Kidney (tissue), 13 donors: ENCODE measurements at regions not wholly inside any gene's neighbourhood (a gene's known extent, or its start where the extent isn't known, plus 50 kb on each side); places are given as distances from the start of the nearest gene placed in this dataset.

Experiments used
- DNase-seq, 5 donors: peaks; one replicate each; pipeline ENCODE4 v3.0.0-alpha.2; 2013 to 2020
- FAIRE-seq: peaks from 2 replicates; lab custom pipeline; 2012; peaks lifted over from hg19 to GRCh38; lab: Jason Lieb, UNC
- H3K27ac ChIP-seq, 2 donors: one replicate each; pipeline ENCODE4 v1.7.0; 2013; ENCODE audit warnings: low read depth in 2 of 2, low read length in 2 of 2, inconsistent platforms in 1 of 2
- H3K27me3 ChIP-seq: one replicate; pipeline ENCODE4 v1.7.1; 2013; ENCODE audit warnings: low read length, inconsistent platforms; ENCODE audit not compliant: control insufficient read depth, insufficient read depth
- H3K36me3 ChIP-seq, 3 donors: one replicate each; pipeline versions ENCODE4 v1.7.0 to v1.7.1; 2013; ENCODE audit warnings: low read length in 3 of 3, control low read depth in 1 of 3, inconsistent platforms in 1 of 3; ENCODE audit not compliant: insufficient read depth in 3 of 3, control insufficient read depth in 2 of 3
- H3K4me1 ChIP-seq, 3 donors: one replicate each; pipeline versions ENCODE4 v1.7.0 to v1.7.1; 2013; ENCODE audit warnings: low read length in 3 of 3, inconsistent platforms in 1 of 3, low read depth in 1 of 3; ENCODE audit not compliant: control insufficient read depth in 2 of 3, insufficient read depth in 2 of 3
- H3K4me3 ChIP-seq, 3 donors: one replicate each; pipeline versions ENCODE4 v1.7.0 to v1.8.1; 2013; ENCODE audit warnings: low read length in 3 of 3, control low read depth in 1 of 3, inconsistent platforms in 1 of 3
- H3K9ac ChIP-seq, 3 donors: one replicate each; pipeline versions ENCODE4 v1.7.0 to v1.7.1; 2013; ENCODE audit warnings: low read length in 3 of 3, control low read depth in 1 of 3, inconsistent platforms in 1 of 3
- H3K9me3 ChIP-seq, 3 donors: one replicate each; pipeline versions ENCODE4 v1.7.0 to v1.7.1; 2013; ENCODE audit warnings: low read length in 3 of 3, control low read depth in 1 of 3, inconsistent platforms in 1 of 3; ENCODE audit not compliant: control insufficient read depth in 2 of 3, insufficient read depth in 1 of 3
- intact Hi-C: fragments of 100-400 bp; cut with DNase I; formaldehyde crosslinking; loops from one replicate; pipeline ENCODE4 v1.11.1; 2022
- TF ChIP-seq, protein P1 (sequence below): IDR thresholded peaks from 3 replicates; pipeline ENCODE4 v1.5.1; 2012; ENCODE audit warnings: mild to moderate bottlenecking, moderate library complexity, borderline replicate concordance; ENCODE audit not compliant: insufficient read depth; ENCODE audit errors: extremely low read depth
- donor health status: control.
- donor health status: control.
- donor health status: control.
- donor health status: control.
- donor health status: control.
- donor health status: DM: yes; HTN: yes; CAD: no.
- donor health status: Normal renal cell carcinoma (clear cell type).

DNA sequence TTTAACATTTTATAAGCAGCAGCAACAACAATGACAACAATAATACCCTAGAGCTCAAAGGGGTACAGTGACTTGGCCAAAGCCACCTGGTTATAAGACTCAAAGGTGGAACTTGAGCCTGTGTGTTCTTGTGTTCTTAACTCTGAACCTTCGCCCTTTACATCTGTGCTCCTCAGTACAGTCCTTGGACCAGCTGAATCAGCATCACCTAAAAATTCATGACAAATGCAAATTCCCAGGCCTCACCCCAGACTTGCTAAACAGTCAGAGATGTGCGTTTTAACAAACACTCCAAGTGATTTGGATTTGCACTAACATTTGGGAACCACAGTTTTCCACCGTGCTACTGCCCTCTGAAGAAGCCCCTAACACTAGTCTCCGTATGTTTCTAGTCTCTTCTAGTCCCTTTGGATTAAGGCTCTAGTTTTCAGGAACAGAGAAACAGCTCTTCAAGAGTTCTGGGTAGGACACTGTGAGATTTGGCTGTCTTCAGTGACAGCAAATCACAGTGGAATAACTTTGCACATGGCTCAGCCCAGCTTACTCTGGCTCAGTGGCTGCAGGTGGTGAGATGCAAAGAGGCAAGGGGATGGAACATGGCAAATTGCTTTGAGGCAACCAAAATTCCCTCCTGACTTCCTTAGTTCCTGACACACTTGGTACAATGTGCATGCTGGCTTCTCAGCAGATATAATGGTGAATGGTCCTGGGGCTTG, 151.0 kb upstream of the CDH11 start:
- intact Hi-C loops, result no loop called here
- H3K27me3 ChIP-seq, result no peaks in the 10 kb centered on the region
- no peaks in the 10 kb centered on the region for H3K9me3 ChIP-seq
- DNase-seq (no peak), FAIRE-seq (no peak)
- no peak overlapping the region for H3K9ac ChIP-seq
- no peaks in the 10 kb centered on the region for H3K36me3 ChIP-seq
- no peak overlapping the region for H3K27ac ChIP-seq
- no peaks in the 10 kb centered on the region for H3K4me1 ChIP-seq
- TF ChIP-seq, protein P1, sequence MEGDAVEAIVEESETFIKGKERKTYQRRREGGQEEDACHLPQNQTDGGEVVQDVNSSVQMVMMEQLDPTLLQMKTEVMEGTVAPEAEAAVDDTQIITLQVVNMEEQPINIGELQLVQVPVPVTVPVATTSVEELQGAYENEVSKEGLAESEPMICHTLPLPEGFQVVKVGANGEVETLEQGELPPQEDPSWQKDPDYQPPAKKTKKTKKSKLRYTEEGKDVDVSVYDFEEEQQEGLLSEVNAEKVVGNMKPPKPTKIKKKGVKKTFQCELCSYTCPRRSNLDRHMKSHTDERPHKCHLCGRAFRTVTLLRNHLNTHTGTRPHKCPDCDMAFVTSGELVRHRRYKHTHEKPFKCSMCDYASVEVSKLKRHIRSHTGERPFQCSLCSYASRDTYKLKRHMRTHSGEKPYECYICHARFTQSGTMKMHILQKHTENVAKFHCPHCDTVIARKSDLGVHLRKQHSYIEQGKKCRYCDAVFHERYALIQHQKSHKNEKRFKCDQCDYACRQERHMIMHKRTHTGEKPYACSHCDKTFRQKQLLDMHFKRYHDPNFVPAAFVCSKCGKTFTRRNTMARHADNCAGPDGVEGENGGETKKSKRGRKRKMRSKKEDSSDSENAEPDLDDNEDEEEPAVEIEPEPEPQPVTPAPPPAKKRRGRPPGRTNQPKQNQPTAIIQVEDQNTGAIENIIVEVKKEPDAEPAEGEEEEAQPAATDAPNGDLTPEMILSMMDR, result no peak
- H3K4me3 ChIP-seq, result no peak overlapping the region

DNA sequence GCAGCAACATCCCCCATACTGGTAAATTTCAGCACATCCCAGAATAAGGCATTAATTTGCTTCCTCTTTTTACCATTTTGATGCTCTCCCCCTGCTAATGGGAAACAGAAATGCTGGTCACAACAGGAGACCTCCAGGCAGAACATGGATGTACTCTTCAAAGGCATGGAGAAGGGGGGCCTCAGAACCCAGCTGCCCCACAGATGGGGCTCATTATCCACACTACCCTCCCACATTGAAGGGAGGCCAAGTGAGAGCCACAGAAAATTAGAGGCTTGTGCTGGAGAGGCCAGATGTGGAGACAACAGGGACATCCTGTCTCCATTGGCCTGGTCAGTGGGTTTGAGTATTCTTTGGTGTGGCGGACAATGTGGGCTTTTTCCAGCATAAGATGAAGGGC, 150.1 kb upstream of the CDH11 start:
- DNase-seq (no peak), FAIRE-seq (no peak)
- H3K27me3 ChIP-seq, result no peaks in the 10 kb centered on the region
- TF ChIP-seq, protein P1, result no peak
- H3K9me3 ChIP-seq, result no peaks in the 10 kb centered on the region
- H3K27ac ChIP-seq, result no peak overlapping the region
- H3K36me3 ChIP-seq, result no peaks in the 10 kb centered on the region
- intact Hi-C loops, result no loop called here
- no peaks in the 10 kb centered on the region for H3K4me1 ChIP-seq
- H3K4me3 ChIP-seq, result no peak overlapping the region
- H3K9ac ChIP-seq, result no peak overlapping the region

DNA sequence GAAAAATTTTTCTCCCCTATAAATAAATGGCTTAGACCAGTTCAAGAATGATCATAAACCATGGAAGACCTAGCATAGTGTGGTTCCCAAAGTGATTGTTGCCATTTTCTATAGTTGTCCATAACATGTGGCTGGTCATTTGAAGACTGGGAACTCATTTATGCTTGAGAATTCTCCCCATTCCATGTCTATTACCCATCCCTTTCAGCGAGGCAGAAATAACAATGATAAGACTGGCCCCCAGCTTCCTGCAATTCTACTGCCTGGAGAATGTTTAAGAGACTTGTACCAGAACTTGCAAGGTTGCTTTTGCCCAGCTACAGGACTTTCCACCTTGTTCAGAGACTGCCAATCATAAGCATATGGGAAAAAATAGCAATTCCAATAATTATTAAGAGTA, 146.5 kb upstream of the CDH11 start:
- Histone ChIP-seq H3K4me3 (no peak overlapping the region), H3K27ac (no peak overlapping the region), H3K9me3 (no peaks in the 10 kb centered on the region), H3K4me1 (no peaks in the 10 kb centered on the region), H3K9ac (no peak overlapping the region), H3K36me3 (no peaks in the 10 kb centered on the region), H3K27me3 (no peaks in the 10 kb centered on the region)
- DNase-seq, result no peak
- intact Hi-C loops, result no loop called here
- TF ChIP-seq, protein P1, result no peak
- FAIRE-seq, result no peak

DNA sequence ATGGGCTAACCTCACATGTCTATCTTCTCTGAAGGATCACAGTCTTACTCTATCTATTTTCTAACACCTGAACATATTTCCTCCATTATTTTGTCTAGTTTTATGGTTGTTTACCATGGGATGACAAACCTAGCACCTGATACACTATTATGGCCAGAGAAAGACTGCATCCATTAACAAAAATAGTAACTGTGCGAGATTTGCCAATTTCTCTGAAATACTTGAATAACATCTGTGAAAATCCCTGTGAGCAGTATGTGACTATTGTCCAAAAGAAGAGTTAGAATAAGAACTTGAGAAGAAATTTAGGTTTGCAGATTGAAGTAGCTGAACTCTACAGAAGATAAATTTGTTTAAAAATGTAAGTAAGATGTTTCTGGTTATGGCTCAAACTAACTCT, 142.0 kb upstream of the CDH11 start:
- intact Hi-C loops, result no loop called here
- Histone ChIP-seq H3K36me3 (no peaks in the 10 kb centered on the region), H3K27me3 (no peaks in the 10 kb centered on the region), H3K4me3 (no peak overlapping the region), H3K9ac (no peak overlapping the region), H3K9me3 (no peaks in the 10 kb centered on the region), H3K27ac (no peak overlapping the region), H3K4me1 (no peaks in the 10 kb centered on the region)
- DNase-seq, result no peak
- no peak for FAIRE-seq
- TF ChIP-seq, protein P1, result no peak
